ENCODE measurements at regions not wholly inside any gene's neighbourhood (a gene's known extent, or its start where the extent isn't known, plus 50 kb on each side); places are given as distances from the start of the nearest gene placed in this dataset.

GRCh38 chr1:68339505-68339904 lies 107.2 kb upstream of the WLS start:
- Histone ChIP-seq H3K79me2 (ENCODE audit: insufficient read depth, low read length) (no peaks in the 10 kb centered on the region), H3K4me2 (ENCODE audit: low read depth, low read length) (no peak overlapping the region), H3K27me3 (ENCODE audit: control insufficient read depth in 1 of 2, insufficient read depth in 2 of 2, low read length in 2 of 2) (no peaks in the 10 kb centered on the region), H3K27ac (ENCODE audit: extremely low read length, insufficient read depth, low read length) (no peak overlapping the region), H3K9me3 (ENCODE audit: low read length) (no peaks in the 10 kb centered on the region), H3K4me1 (ENCODE audit: insufficient read depth, low read length) (no peaks in the 10 kb centered on the region), H2AFZ (ENCODE audit: low read length) (no peak overlapping the region), H3K4me3 (replicated peaks in 1 of 3; ENCODE audit: insufficient read depth in 1 of 3, low read depth in 2 of 3, low read length in 3 of 3) (no peak overlapping the region), H3K36me3 (replicated peaks in 1 of 2; ENCODE audit: control insufficient read depth in 1 of 2, insufficient read depth in 2 of 2, low read length in 2 of 2) (no peaks in the 10 kb centered on the region), H3K9ac (ENCODE audit: insufficient read depth, low read depth, low read length) (no peak overlapping the region), H4K20me1 (ENCODE audit: insufficient read depth, low read length) (no peaks in the 10 kb centered on the region; the same call in 1 of the 2 replicates)
- no peak for FAIRE-seq
- no peak for TF ChIP-seq E2F1 (CRISPR knock-in tag; IDR thresholded peaks at IDR 0.05)
- TF ChIP-seq ZNF574 (CRISPR knock-in tag; IDR thresholded peaks at IDR 0.05) = no peak
- no peak for TF ChIP-seq ZFP37 (CRISPR knock-in tag; IDR thresholded peaks at IDR 0.05; ENCODE audit: borderline replicate concordance)
- no peak for TF ChIP-seq NFATC3 (CRISPR knock-in tag; IDR thresholded peaks at IDR 0.05)
- TF ChIP-seq ZNF367 (CRISPR knock-in tag; IDR thresholded peaks at IDR 0.05; ENCODE audit: borderline replicate concordance) = no peak
- TF ChIP-seq ZNF282 (IDR thresholded peaks at IDR 0.05; ENCODE audit: partially characterized antibody) = no peak
- TF ChIP-seq RXRA (CRISPR knock-in tag; IDR thresholded peaks at IDR 0.05) = no peak
- no peak for TF ChIP-seq MEIS2 (CRISPR knock-in tag; IDR thresholded peaks at IDR 0.05)
- no peak for TF ChIP-seq ZNF224 (CRISPR knock-in tag; IDR thresholded peaks at IDR 0.05)
- TF ChIP-seq HOXA3 (CRISPR knock-in tag; IDR thresholded peaks at IDR 0.05) = no peak
- no peak for TF ChIP-seq NFE2L2 (IDR thresholded peaks at IDR 0.05; ENCODE audit: low read length)
- no peak for TF ChIP-seq IKZF1 (IDR thresholded peaks at IDR 0.05)
- TF ChIP-seq RCOR2 (CRISPR knock-in tag; IDR thresholded peaks at IDR 0.05) = no peak
- TF ChIP-seq, protein P1, sequence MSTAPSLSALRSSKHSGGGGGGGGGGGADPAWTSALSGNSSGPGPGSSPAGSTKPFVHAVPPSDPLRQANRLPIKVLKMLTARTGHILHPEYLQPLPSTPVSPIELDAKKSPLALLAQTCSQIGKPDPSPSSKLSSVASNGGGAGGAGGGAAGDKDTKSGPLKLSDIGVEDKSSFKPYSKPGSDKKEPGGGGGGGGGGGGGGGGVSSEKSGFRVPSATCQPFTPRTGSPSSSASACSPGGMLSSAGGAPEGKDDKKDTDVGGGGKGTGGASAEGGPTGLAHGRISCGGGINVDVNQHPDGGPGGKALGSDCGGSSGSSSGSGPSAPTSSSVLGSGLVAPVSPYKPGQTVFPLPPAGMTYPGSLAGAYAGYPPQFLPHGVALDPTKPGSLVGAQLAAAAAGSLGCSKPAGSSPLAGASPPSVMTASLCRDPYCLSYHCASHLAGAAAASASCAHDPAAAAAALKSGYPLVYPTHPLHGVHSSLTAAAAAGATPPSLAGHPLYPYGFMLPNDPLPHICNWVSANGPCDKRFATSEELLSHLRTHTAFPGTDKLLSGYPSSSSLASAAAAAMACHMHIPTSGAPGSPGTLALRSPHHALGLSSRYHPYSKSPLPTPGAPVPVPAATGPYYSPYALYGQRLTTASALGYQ (CRISPR knock-in tag; IDR thresholded peaks at IDR 0.05) = no peak
- intact Hi-C loops (cut with micrococcal nuclease; ENCODE audit: unreplicated experiment) = no loop called here
- in situ Hi-C loops (cut with HindIII; ENCODE audit: extremely low pct_ligation_motif_present, low pct_unique_long_range_greater_than_20kb) = no loop called here
- BruUV-seq (replicated peaks) = no TSS peak
- no peak for DNase-seq (ENCODE audit: low spot score)
- no peak for ATAC-seq
- POLR2A ChIA-PET = no interaction called here
- CTCF ChIA-PET (ENCODE audit: low intra/inter-chr PET ratio, low total read pairs) = no interaction called here
